ENCODE measurements at regions not wholly inside any gene's neighbourhood (a gene's known extent, or its start where the extent isn't known, plus 50 kb on each side); places are given as distances from the start of the nearest gene placed in this dataset.

GRCh38 chr4:31005037-31005436, 284.9 kb downstream of the PCDH7 start:
- TF ChIP-seq TOX (CRISPR knock-in tag; IDR thresholded peaks at IDR 0.05; ENCODE audit: borderline replicate concordance) (no peak), ISL1 (CRISPR knock-in tag; IDR thresholded peaks at IDR 0.05) (no peak), TSHZ2 (CRISPR knock-in tag; IDR thresholded peaks at IDR 0.05) (no peak)

Data from SK-N-SH treated with all-trans-retinoic acid at 6 μM for 48 hours (cell line).